DND-41 (cell line): ENCODE measurements at regions not wholly inside any gene's neighbourhood (a gene's known extent, or its start where the extent isn't known, plus 50 kb on each side); places are given as distances from the start of the nearest gene placed in this dataset.

Experiments
- ATAC-seq: fragments of 200-7000 bp; cut with Tn5 transposase; 3 replicates; pipeline ENCODE4 v1.9.1; 2021; ENCODE audit warnings: low read depth; ENCODE audit not compliant: insufficient read depth
- DNase-seq: peaks from one replicate; pipeline ENCODE4 v3.0.0-alpha.2; 2020
- H2AFZ ChIP-seq: 2 replicates; pipeline ENCODE4 v1.6.0; 2012; ENCODE audit warnings: low read depth, low read length
- H3K27ac ChIP-seq: 2 replicates; pipeline ENCODE4 v1.5.1; 2012; ENCODE audit warnings: low read length, inconsistent platforms
- H3K27me3 ChIP-seq: fragments of 200-600 bp; sonication (generic); 2 replicates; pipeline ENCODE4 v1.6.0; 2012; ENCODE audit warnings: low read length, mild to moderate bottlenecking, inconsistent platforms; ENCODE audit not compliant: insufficient read depth, poor library complexity
- H3K36me3 ChIP-seq: 2 replicates; pipeline ENCODE4 v1.5.1; 2012; ENCODE audit warnings: low read length, inconsistent platforms; ENCODE audit not compliant: insufficient read depth
- H3K4me1 ChIP-seq: 2 replicates; pipeline ENCODE4 v1.5.1; 2012; ENCODE audit warnings: mild to moderate bottlenecking, low read length; ENCODE audit not compliant: insufficient read depth
- H3K4me2 ChIP-seq: 2 replicates; pipeline ENCODE4 v1.6.0; 2012; ENCODE audit warnings: mild to moderate bottlenecking, moderate library complexity, low read length, inconsistent platforms; ENCODE audit not compliant: insufficient read depth
- H3K4me3 ChIP-seq, 2 experiments: fragments of 200-600 bp in 1 of 2; shearing (Covaris generic) in 1 of 2; 2 replicates each; pipeline ENCODE4 v1.5.1; 2012 to 2016; ENCODE audit warnings: inconsistent platforms in 2 of 2, low read length in 2 of 2, mild to moderate bottlenecking in 2 of 2, low read depth in 1 of 2, moderate library complexity in 1 of 2
- H3K79me2 ChIP-seq: 2 replicates; pipeline ENCODE4 v1.6.0; 2012; ENCODE audit warnings: low read length, inconsistent platforms; ENCODE audit not compliant: insufficient read depth
- H3K9ac ChIP-seq: 2 replicates; pipeline ENCODE4 v1.6.0; 2012; ENCODE audit warnings: low read depth, mild to moderate bottlenecking, inconsistent platforms, low read length, moderate library complexity
- H3K9me3 ChIP-seq: 2 replicates; pipeline ENCODE4 v1.5.1; 2012; ENCODE audit warnings: low read length, moderate library complexity, mild to moderate bottlenecking, inconsistent platforms; ENCODE audit not compliant: insufficient read depth, severe bottlenecking
- H4K20me1 ChIP-seq: 2 replicates; pipeline ENCODE4 v1.6.0; 2012; ENCODE audit warnings: low read length; ENCODE audit not compliant: insufficient read depth
- CTCF ChIP-seq: IDR thresholded peaks from 2 replicates; pipeline ENCODE4 v1.5.1; 2012; ENCODE audit warnings: borderline replicate concordance, low read length, moderate library complexity, mild to moderate bottlenecking; ENCODE audit not compliant: poor library complexity, severe bottlenecking; ENCODE audit errors: extremely low read depth
- EZH2 ChIP-seq: IDR thresholded peaks from 3 replicates; pipeline ENCODE4 v1.6.1; 2012; ENCODE audit warnings: borderline replicate concordance, low read depth, mild to moderate bottlenecking, moderate library complexity, low read length, inconsistent platforms; ENCODE audit not compliant: severe bottlenecking

DNA sequence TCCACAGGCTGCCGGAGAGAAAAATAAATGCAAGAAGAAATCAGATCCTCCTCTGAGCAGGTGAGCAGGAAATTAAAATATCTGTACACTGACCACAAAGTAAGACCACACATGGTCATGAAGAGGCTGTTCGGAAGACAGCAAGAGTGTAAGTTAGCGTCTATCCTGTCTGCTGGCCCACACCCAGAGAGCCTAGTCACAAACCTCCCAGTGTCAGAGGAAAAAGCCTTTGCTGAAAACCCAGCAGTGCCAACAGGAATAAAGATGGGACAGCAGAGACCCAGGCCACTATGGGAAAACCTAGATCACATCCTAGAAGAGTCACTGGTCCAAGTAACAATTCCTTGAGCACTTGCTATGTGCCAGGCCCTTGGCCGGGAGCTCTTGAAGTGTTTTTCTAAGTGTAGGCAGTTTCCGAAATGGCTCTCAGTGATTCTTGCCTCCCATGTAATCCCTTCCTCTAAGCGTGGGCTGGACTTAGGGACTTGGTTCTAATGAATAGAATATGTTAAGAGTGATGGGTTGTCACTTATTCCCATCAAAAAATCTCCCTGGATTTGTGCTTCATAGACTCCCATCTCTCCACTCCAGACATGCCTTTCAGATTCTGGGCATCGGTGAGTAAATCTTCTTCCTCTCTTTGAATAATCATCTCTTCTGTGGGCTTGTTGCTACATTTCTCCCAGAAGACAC is 110.9 kb upstream of the PKDCC start:
- Histone ChIP-seq H3K4me2 (no peak overlapping the region), H3K4me3 (no peak overlapping the region), H2AFZ (no peak overlapping the region), H3K27me3 (peaks cover 20% of the 10 kb centered on the region), H3K9ac (no peak overlapping the region), H3K4me1 (no peaks in the 10 kb centered on the region), H3K27ac (no peak overlapping the region), H3K36me3 (no peaks in the 10 kb centered on the region), H3K79me2 (no peaks in the 10 kb centered on the region), H4K20me1 (no peaks in the 10 kb centered on the region), H3K9me3 (no peaks in the 10 kb centered on the region)
- DNase-seq = no peak
- TF ChIP-seq CTCF (no peak), EZH2 (no peak)
- ATAC-seq = no peak

GRCh38 chr2:41937464-41937906 is 110.3 kb upstream of the PKDCC start:
- Histone ChIP-seq H2AFZ (no peak overlapping the region), H3K4me1 (no peaks in the 10 kb centered on the region), H3K27me3 (peaks cover 20% of the 10 kb centered on the region), H3K4me3 (no peak overlapping the region), H3K9me3 (no peaks in the 10 kb centered on the region), H3K9ac (no peak overlapping the region), H4K20me1 (no peaks in the 10 kb centered on the region), H3K4me2 (no peak overlapping the region), H3K36me3 (no peaks in the 10 kb centered on the region), H3K79me2 (no peaks in the 10 kb centered on the region), H3K27ac (no peak overlapping the region)
- ATAC-seq = no peak
- DNase-seq = no peak
- TF ChIP-seq CTCF = no peak
- no peak for TF ChIP-seq EZH2

- H3K9ac ChIP-seq = no peak overlapping the region
- no peaks in the 10 kb centered on the region for H3K36me3 ChIP-seq
- TF ChIP-seq CTCF (no peak), EZH2 (no peak)
- no peaks in the 10 kb centered on the region for H3K9me3 ChIP-seq
- no peak overlapping the region for H3K4me3 ChIP-seq
- no peak overlapping the region for H2AFZ ChIP-seq
- DNase-seq = no peak
- H3K27me3 ChIP-seq = peaks cover 16% of the 10 kb centered on the region
- H3K79me2 ChIP-seq = no peaks in the 10 kb centered on the region
- no peaks in the 10 kb centered on the region for H4K20me1 ChIP-seq
- no peak overlapping the region for H3K4me2 ChIP-seq
- H3K4me1 ChIP-seq = no peaks in the 10 kb centered on the region
- H3K27ac ChIP-seq = no peak overlapping the region
- ATAC-seq = no peak
Observed at GRCh38 chr2:41937921-41938708, 109.7 kb upstream of the PKDCC start.
